WTC11 (cell line): ENCODE measurements at regions not wholly inside any gene's neighbourhood (a gene's known extent, or its start where the extent isn't known, plus 50 kb on each side); places are given as distances from the start of the nearest gene placed in this dataset.

Experiments used
- ATAC-seq: fragments of 200-7000 bp; cut with Tn5 transposase; 2 replicates; pipeline ENCODE4 v1.10.0; 2021; ENCODE audit warnings: mild to moderate bottlenecking, moderate library complexity
- CTCF ChIA-PET: fragments of 300-600 bp; sonication (Branson Sonifier 250); formaldehyde crosslinking; loops from one replicate; lab custom pipeline; 2021; ENCODE audit warnings: antibody characterized with exemption; lab: Charles Lee
- POLR2A ChIA-PET: fragments of 350-600 bp; sonication (Branson Sonifier 250); formaldehyde crosslinking; loops from one replicate; lab custom pipeline; 2021; ENCODE audit warnings: antibody characterized with exemption; lab: Charles Lee
- DNase-seq: peaks from one replicate; pipeline ENCODE4 v3.0.0; 2021; ENCODE audit warnings: low spot score
- H3K27ac Mint-ChIP-seq: 2 replicates; pipeline ENCODE4 v1.8.0; 2021; ENCODE audit warnings: mixed read lengths
- H3K27me3 Mint-ChIP-seq: 2 replicates; pipeline ENCODE4 v1.8.0; 2021; ENCODE audit warnings: low read depth, mild to moderate bottlenecking, moderate library complexity, mixed read lengths
- H3K36me3 Mint-ChIP-seq: 2 replicates; pipeline ENCODE4 v1.8.0; 2021; ENCODE audit warnings: mixed read lengths
- H3K4me1 Mint-ChIP-seq: 2 replicates; pipeline ENCODE4 v1.8.0; 2022; ENCODE audit warnings: mixed read lengths
- H3K4me3 Mint-ChIP-seq: 2 replicates; pipeline ENCODE4 v1.8.0; 2021; ENCODE audit warnings: mild to moderate bottlenecking, moderate library complexity, mixed read lengths
- H3K9me3 Mint-ChIP-seq: 2 replicates; pipeline ENCODE4 v1.8.0; 2021; ENCODE audit warnings: mixed read lengths
- ELF4 ChIP-seq: sonication (generic); formaldehyde crosslinking; IDR thresholded peaks from 2 replicates; pipeline ENCODE4 v1.8.1; 2022; ENCODE audit warnings: low read depth, mild to moderate bottlenecking, moderate library complexity, missing genetic modification reagents
- ESRRA ChIP-seq: sonication (generic); formaldehyde crosslinking; IDR thresholded peaks from 2 replicates; pipeline ENCODE4 v1.8.1; 2022; ENCODE audit warnings: mild to moderate bottlenecking, missing genetic modification reagents, borderline replicate concordance
- ETV6 ChIP-seq: sonication (generic); formaldehyde crosslinking; IDR thresholded peaks from 2 replicates; pipeline ENCODE4 v1.8.1; 2022; ENCODE audit warnings: mild to moderate bottlenecking, missing genetic modification reagents
- JUN ChIP-seq: sonication (generic); formaldehyde crosslinking; IDR thresholded peaks from 2 replicates; pipeline ENCODE4 v1.8.0; 2023; ENCODE audit warnings: mild to moderate bottlenecking, missing genetic modification reagents
- NFE2L1 ChIP-seq: sonication (generic); formaldehyde crosslinking; IDR thresholded peaks from 2 replicates; pipeline ENCODE4 v1.8.1; 2023; ENCODE audit warnings: missing genetic modification reagents
- NFYB ChIP-seq: sonication (generic); formaldehyde crosslinking; conservative IDR thresholded peaks from 2 replicates; pipeline ENCODE4 v1.8.0; 2022; ENCODE audit warnings: low read depth, missing genetic modification reagents
- RORB ChIP-seq: fragments of 250-450 bp; sonication (Bioruptor Pico); IDR thresholded peaks from 2 replicates; pipeline ENCODE4 v1.9.0; 2021; ENCODE audit warnings: mild to moderate bottlenecking
- SMAD4 ChIP-seq: sonication (generic); formaldehyde crosslinking; IDR thresholded peaks from 2 replicates; pipeline ENCODE4 v1.8.0; 2022; ENCODE audit warnings: mild to moderate bottlenecking, missing genetic modification reagents
- TP53 ChIP-seq: sonication (generic); formaldehyde crosslinking; IDR thresholded peaks from 2 replicates; pipeline ENCODE4 v1.8.1; 2023; ENCODE audit warnings: mild to moderate bottlenecking, missing genetic modification reagents
- ZNF219 ChIP-seq: sonication (generic); formaldehyde crosslinking; IDR thresholded peaks from 2 replicates; pipeline ENCODE4 v1.8.0; 2023; ENCODE audit warnings: missing genetic modification reagents, mild to moderate bottlenecking, borderline replicate concordance
- ZNF416 ChIP-seq: fragments of 250-450 bp; sonication (Bioruptor Pico); IDR thresholded peaks from 2 replicates; pipeline ENCODE4 v1.9.0; 2021; ENCODE audit warnings: mild to moderate bottlenecking, inconsistent platforms
- ZNF671 ChIP-seq: fragments of 250-450 bp; sonication (Bioruptor Pico); IDR thresholded peaks from 2 replicates; pipeline ENCODE4 v1.8.0; 2021; ENCODE audit warnings: mild to moderate bottlenecking
- TF ChIP-seq, protein P1 (sequence below): fragments of 250-450 bp; sonication (Bioruptor Pico); IDR thresholded peaks from 2 replicates; pipeline ENCODE4 v1.9.0; 2021; ENCODE audit warnings: moderate library complexity, mild to moderate bottlenecking, inconsistent platforms, borderline replicate concordance
- TF ChIP-seq, protein P2 (sequence below): sonication (generic); formaldehyde crosslinking; IDR thresholded peaks from 2 replicates; pipeline ENCODE4 v1.8.0; 2022; ENCODE audit warnings: mild to moderate bottlenecking, missing genetic modification reagents
- TF ChIP-seq, protein P3 (sequence below): sonication (generic); formaldehyde crosslinking; IDR thresholded peaks from 2 replicates; pipeline ENCODE4 v1.8.1; 2022; ENCODE audit warnings: low read depth, mild to moderate bottlenecking, moderate library complexity, missing genetic modification reagents, borderline replicate concordance
- TF ChIP-seq, protein P4 (sequence below): sonication (generic); formaldehyde crosslinking; IDR thresholded peaks from 2 replicates; pipeline ENCODE4 v1.8.0; 2022; ENCODE audit warnings: mild to moderate bottlenecking, missing genetic modification reagents
- TF ChIP-seq, protein P5 (sequence below): fragments of 250-450 bp; sonication (Bioruptor Pico); conservative IDR thresholded peaks from 2 replicates; pipeline ENCODE4 v1.9.0; 2021; ENCODE audit warnings: mild to moderate bottlenecking
- TF ChIP-seq, protein P6 (sequence below): sonication (generic); formaldehyde crosslinking; IDR thresholded peaks from 2 replicates; pipeline ENCODE4 v1.8.1; 2022; ENCODE audit warnings: mild to moderate bottlenecking, moderate library complexity, missing genetic modification reagents
- TF ChIP-seq, protein P7 (sequence below): sonication (generic); formaldehyde crosslinking; IDR thresholded peaks from 2 replicates; pipeline ENCODE4 v1.8.0; 2022; ENCODE audit warnings: mild to moderate bottlenecking, missing genetic modification reagents
- TF ChIP-seq, protein P8 (sequence below): fragments of 200-600 bp; IDR thresholded peaks from 2 replicates; pipeline ENCODE4 v1.8.0; 2022; ENCODE audit warnings: antibody characterized with exemption
- TF ChIP-seq, protein P9 (sequence below): sonication (generic); formaldehyde crosslinking; conservative IDR thresholded peaks from 2 replicates; pipeline ENCODE4 v1.8.1; 2022; ENCODE audit warnings: mild to moderate bottlenecking, missing genetic modification reagents

DNA sequence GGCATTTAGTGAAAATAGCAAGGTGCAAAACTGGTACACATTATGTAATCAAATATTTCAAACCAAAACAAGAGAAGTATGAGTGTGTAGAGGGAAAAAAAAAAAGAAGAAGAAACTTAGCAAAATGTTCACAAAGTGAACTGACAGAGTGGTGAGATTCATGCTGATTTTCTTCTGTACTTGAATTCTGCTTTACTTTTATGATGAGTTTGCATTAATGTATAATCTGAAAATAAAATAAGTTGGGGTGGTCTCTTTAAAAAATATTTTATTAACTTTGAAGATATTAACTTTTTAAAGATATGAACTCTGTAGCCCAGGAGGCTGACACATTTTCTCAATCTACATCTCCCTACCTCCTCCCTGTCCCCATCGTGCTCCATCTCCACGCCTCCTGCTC is 185.1 kb downstream of the QDPR start (continued):
- TF ChIP-seq ESRRA (CRISPR knock-in tag), result no peak
- TF ChIP-seq, protein P1, sequence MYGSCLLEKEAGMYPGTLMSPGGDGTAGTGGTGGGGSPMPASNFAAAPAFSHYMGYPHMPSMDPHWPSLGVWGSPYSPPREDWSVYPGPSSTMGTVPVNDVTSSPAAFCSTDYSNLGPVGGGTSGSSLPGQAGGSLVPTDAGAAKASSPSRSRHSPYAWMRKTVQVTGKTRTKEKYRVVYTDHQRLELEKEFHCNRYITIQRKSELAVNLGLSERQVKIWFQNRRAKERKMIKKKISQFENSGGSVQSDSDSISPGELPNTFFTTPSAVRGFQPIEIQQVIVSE (CRISPR knock-in tag), result no peak

DNA sequence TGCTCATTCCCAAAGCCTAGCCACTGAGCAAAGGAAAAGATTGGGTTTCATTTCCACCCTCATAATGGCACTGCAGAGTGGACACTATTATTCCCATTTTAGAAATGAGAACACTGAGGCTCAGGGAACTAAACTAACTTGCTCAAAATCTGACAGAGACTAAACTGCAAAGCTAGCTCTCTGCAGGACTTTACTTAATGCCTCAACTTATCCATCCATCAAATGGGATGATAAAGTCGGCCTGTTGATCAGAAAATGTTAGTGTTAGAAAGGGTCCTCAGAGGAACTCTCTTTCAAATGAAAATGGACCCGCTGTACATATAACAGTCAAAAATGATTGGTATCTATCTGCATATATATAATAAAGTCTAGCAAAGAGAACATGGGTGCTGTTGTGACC is 186.8 kb downstream of the QDPR start:
- POLR2A ChIA-PET, result no interaction called here
- Mint-ChIP-seq H3K4me1 (peaks cover 46% of the 10 kb centered on the region), H3K9me3 (peaks cover 8% of the 10 kb centered on the region), H3K4me3 (no peak overlapping the region), H3K27ac (no peak overlapping the region), H3K27me3 (no peaks in the 10 kb centered on the region; the same call in 1 of the 2 replicates), H3K36me3 (no peaks in the 10 kb centered on the region)
- ATAC-seq (no peak), DNase-seq (no peak)
- CTCF ChIA-PET, result interaction anchor here (0.6 to 2.3 kb wide), 11 partner anchors 10 to 585 kb away, joined by 3 to 17 read pairs (median 3); no protein-coding TSS in a partner anchor
- TF ChIP-seq JUN (CRISPR knock-in tag), result no peak
- no peak for TF ChIP-seq ESRRA (CRISPR knock-in tag)
- TF ChIP-seq TP53 (CRISPR knock-in tag), result no peak
- TF ChIP-seq, protein P2, sequence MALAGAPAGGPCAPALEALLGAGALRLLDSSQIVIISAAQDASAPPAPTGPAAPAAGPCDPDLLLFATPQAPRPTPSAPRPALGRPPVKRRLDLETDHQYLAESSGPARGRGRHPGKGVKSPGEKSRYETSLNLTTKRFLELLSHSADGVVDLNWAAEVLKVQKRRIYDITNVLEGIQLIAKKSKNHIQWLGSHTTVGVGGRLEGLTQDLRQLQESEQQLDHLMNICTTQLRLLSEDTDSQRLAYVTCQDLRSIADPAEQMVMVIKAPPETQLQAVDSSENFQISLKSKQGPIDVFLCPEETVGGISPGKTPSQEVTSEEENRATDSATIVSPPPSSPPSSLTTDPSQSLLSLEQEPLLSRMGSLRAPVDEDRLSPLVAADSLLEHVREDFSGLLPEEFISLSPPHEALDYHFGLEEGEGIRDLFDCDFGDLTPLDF (CRISPR knock-in tag), result no peak
- no peak for TF ChIP-seq ZNF671 (CRISPR knock-in tag)
- TF ChIP-seq, protein P3, sequence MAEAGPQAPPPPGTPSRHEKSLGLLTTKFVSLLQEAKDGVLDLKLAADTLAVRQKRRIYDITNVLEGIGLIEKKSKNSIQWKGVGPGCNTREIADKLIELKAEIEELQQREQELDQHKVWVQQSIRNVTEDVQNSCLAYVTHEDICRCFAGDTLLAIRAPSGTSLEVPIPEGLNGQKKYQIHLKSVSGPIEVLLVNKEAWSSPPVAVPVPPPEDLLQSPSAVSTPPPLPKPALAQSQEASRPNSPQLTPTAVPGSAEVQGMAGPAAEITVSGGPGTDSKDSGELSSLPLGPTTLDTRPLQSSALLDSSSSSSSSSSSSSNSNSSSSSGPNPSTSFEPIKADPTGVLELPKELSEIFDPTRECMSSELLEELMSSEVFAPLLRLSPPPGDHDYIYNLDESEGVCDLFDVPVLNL (CRISPR knock-in tag), result no peak
- no peak for TF ChIP-seq ELF4 (CRISPR knock-in tag)
- TF ChIP-seq SMAD4 (CRISPR knock-in tag), result no peak
- TF ChIP-seq, protein P4, sequence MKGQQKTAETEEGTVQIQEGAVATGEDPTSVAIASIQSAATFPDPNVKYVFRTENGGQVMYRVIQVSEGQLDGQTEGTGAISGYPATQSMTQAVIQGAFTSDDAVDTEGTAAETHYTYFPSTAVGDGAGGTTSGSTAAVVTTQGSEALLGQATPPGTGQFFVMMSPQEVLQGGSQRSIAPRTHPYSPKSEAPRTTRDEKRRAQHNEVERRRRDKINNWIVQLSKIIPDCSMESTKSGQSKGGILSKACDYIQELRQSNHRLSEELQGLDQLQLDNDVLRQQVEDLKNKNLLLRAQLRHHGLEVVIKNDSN (CRISPR knock-in tag), result no peak
- TF ChIP-seq, protein P5, sequence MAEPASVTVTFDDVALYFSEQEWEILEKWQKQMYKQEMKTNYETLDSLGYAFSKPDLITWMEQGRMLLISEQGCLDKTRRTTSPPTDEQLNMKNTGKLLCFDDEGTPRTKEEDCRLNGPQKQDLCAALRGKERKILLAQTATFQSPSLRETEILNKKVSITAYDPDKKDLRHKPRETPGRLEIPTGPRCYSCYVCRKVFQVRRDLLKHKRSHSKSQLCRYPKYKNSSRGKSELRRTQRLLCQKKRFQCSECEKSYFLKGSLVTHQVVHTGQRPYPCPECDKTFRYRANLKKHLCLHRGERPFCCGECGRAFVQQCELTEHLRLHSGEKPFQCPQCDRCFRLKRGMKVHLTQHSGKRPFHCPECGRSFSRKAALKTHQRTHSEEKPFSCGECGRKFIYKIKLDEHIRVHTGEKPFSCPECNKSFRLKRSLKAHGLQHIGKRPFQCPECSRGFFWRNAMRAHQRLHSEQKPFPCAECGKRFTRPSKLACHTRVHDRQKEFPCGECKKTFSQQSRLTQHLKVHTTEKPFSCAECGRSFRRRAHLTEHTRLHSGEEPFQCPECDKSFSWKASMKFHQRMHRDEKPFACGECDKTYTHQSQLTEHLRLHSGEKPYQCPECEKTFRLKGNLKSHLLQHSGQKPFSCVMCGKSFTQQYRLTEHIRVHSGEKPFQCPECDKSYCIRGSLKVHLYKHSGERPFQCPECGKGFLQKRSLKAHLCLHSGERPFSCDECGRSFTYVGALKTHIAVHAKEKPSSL (CRISPR knock-in tag), result no peak
- TF ChIP-seq, protein P6, sequence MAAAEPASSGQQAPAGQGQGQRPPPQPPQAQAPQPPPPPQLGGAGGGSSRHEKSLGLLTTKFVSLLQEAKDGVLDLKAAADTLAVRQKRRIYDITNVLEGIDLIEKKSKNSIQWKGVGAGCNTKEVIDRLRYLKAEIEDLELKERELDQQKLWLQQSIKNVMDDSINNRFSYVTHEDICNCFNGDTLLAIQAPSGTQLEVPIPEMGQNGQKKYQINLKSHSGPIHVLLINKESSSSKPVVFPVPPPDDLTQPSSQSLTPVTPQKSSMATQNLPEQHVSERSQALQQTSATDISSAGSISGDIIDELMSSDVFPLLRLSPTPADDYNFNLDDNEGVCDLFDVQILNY (CRISPR knock-in tag), result no peak
- TF ChIP-seq NFYB (CRISPR knock-in tag), result no peak
- TF ChIP-seq, protein P7, sequence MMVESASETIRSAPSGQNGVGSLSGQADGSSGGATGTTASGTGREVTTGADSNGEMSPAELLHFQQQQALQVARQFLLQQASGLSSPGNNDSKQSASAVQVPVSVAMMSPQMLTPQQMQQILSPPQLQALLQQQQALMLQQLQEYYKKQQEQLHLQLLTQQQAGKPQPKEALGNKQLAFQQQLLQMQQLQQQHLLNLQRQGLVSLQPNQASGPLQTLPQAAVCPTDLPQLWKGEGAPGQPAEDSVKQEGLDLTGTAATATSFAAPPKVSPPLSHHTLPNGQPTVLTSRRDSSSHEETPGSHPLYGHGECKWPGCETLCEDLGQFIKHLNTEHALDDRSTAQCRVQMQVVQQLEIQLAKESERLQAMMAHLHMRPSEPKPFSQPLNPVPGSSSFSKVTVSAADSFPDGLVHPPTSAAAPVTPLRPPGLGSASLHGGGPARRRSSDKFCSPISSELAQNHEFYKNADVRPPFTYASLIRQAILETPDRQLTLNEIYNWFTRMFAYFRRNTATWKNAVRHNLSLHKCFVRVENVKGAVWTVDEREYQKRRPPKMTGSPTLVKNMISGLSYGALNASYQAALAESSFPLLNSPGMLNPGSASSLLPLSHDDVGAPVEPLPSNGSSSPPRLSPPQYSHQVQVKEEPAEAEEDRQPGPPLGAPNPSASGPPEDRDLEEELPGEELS (CRISPR knock-in tag), result no peak
- no peak for TF ChIP-seq ETV6 (CRISPR knock-in tag)
- TF ChIP-seq, protein P8, sequence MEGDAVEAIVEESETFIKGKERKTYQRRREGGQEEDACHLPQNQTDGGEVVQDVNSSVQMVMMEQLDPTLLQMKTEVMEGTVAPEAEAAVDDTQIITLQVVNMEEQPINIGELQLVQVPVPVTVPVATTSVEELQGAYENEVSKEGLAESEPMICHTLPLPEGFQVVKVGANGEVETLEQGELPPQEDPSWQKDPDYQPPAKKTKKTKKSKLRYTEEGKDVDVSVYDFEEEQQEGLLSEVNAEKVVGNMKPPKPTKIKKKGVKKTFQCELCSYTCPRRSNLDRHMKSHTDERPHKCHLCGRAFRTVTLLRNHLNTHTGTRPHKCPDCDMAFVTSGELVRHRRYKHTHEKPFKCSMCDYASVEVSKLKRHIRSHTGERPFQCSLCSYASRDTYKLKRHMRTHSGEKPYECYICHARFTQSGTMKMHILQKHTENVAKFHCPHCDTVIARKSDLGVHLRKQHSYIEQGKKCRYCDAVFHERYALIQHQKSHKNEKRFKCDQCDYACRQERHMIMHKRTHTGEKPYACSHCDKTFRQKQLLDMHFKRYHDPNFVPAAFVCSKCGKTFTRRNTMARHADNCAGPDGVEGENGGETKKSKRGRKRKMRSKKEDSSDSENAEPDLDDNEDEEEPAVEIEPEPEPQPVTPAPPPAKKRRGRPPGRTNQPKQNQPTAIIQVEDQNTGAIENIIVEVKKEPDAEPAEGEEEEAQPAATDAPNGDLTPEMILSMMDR, result no peak
- TF ChIP-seq, protein P9, sequence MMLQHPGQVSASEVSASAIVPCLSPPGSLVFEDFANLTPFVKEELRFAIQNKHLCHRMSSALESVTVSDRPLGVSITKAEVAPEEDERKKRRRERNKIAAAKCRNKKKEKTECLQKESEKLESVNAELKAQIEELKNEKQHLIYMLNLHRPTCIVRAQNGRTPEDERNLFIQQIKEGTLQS, result no peak
- TF ChIP-seq ZNF416 (CRISPR knock-in tag), result no peak
- TF ChIP-seq ZNF219 (CRISPR knock-in tag), result no peak
- TF ChIP-seq NFE2L1 (CRISPR knock-in tag), result no peak
- TF ChIP-seq RORB (CRISPR knock-in tag), result no peak
